Cardiac muscle cell (in vitro differentiated cells and primary cell): ENCODE measurements at regions not wholly inside any gene's neighbourhood (a gene's known extent, or its start where the extent isn't known, plus 50 kb on each side); places are given as distances from the start of the nearest gene placed in this dataset.
A peak's percentile ranks its signal among the peaks of the same experiment; 100 is the strongest.

ENCODE experiments used
- DNase-seq, 2 donors: peaks; one replicate each; pipeline versions ENCODE4 v3.0.0 to v3.0.0-alpha.2; 2010 to 2017; ENCODE audit warnings: low read depth in 1 of 2, low spot score in 1 of 2
- H3K27ac ChIP-seq: fragments of 200-600 bp; sonication (generic); 2 replicates; pipeline ENCODE4 v1.5.1; 2016
- H3K27me3 ChIP-seq: fragments of 200-600 bp; sonication (generic); 2 replicates; pipeline ENCODE4 v1.6.0; 2016; ENCODE audit warnings: control low read depth
- H3K36me3 ChIP-seq: fragments of 200-600 bp; sonication (generic); 2 replicates; pipeline ENCODE4 v1.5.1; 2016; ENCODE audit warnings: control low read depth
- H3K4me1 ChIP-seq: fragments of 200-600 bp; sonication (generic); 2 replicates; pipeline ENCODE4 v1.8.1; 2017; ENCODE audit warnings: low read depth, mild to moderate bottlenecking, mixed run types
- H3K4me3 ChIP-seq: fragments of 200-600 bp; sonication (generic); 2 replicates; pipeline ENCODE4 v1.5.1; 2016; ENCODE audit warnings: mild to moderate bottlenecking
- H3K9me3 ChIP-seq: fragments of 200-600 bp; sonication (generic); 2 replicates; pipeline ENCODE4 v1.5.1; 2017; ENCODE audit warnings: low read depth, mild to moderate bottlenecking, control low read depth
- TF ChIP-seq, protein P1 (sequence below): IDR thresholded peaks from 2 replicates; pipeline ENCODE4 v1.5.1; 2012; ENCODE audit warnings: low read depth, mild to moderate bottlenecking, low read length

- TF ChIP-seq, protein P1, sequence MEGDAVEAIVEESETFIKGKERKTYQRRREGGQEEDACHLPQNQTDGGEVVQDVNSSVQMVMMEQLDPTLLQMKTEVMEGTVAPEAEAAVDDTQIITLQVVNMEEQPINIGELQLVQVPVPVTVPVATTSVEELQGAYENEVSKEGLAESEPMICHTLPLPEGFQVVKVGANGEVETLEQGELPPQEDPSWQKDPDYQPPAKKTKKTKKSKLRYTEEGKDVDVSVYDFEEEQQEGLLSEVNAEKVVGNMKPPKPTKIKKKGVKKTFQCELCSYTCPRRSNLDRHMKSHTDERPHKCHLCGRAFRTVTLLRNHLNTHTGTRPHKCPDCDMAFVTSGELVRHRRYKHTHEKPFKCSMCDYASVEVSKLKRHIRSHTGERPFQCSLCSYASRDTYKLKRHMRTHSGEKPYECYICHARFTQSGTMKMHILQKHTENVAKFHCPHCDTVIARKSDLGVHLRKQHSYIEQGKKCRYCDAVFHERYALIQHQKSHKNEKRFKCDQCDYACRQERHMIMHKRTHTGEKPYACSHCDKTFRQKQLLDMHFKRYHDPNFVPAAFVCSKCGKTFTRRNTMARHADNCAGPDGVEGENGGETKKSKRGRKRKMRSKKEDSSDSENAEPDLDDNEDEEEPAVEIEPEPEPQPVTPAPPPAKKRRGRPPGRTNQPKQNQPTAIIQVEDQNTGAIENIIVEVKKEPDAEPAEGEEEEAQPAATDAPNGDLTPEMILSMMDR = no peak
- H3K27me3 ChIP-seq = peaks cover 4% of the 10 kb centered on the region
- H3K9me3 ChIP-seq = no peaks in the 10 kb centered on the region
- H3K36me3 ChIP-seq = no peaks in the 10 kb centered on the region
- H3K4me1 ChIP-seq = no peaks in the 10 kb centered on the region
- H3K27ac ChIP-seq = no peak overlapping the region
- H3K4me3 ChIP-seq = no peak overlapping the region
- peak in 1 of 2 donors; percentile 54 for DNase-seq
These were observed 122.3 kb upstream of the BACE2 start for GRCh38 chr21:41045534-41046268.

DNA sequence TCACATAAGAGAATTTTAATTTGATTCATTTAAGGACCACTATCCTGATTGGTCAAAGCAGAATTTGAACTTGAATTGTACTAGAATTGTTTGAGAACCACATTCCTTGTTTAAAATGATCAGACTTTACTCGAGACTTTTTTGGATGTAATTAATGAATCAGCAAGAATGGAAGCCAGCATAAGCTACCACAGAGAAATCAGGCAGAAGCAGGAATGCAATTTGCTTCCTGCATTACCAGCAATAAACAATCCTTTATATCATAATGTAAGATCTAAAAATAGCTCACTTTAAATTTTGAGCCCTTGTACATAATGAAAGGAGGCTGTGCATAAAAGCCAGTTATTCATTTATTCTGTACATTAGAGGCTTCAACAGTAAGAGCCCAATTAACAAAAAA is 119.8 kb upstream of the BACE2 start:
- Histone ChIP-seq H3K9me3 (no peaks in the 10 kb centered on the region), H3K4me1 (no peaks in the 10 kb centered on the region), H3K27ac (no peak overlapping the region), H3K36me3 (no peaks in the 10 kb centered on the region), H3K27me3 (peaks cover 4% of the 10 kb centered on the region), H3K4me3 (no peak overlapping the region)
- TF ChIP-seq, protein P1 = no peak
- DNase-seq = no peak

GRCh38 chr21:41048623-41049022 is 119.3 kb upstream of the BACE2 start:
- H3K9me3 ChIP-seq = no peaks in the 10 kb centered on the region
- no peaks in the 10 kb centered on the region for H3K4me1 ChIP-seq
- H3K36me3 ChIP-seq = no peaks in the 10 kb centered on the region
- peaks cover 4% of the 10 kb centered on the region for H3K27me3 ChIP-seq
- H3K27ac ChIP-seq = no peak overlapping the region
- no peak for DNase-seq
- no peak overlapping the region for H3K4me3 ChIP-seq
- TF ChIP-seq, protein P1 = no peak

DNA sequence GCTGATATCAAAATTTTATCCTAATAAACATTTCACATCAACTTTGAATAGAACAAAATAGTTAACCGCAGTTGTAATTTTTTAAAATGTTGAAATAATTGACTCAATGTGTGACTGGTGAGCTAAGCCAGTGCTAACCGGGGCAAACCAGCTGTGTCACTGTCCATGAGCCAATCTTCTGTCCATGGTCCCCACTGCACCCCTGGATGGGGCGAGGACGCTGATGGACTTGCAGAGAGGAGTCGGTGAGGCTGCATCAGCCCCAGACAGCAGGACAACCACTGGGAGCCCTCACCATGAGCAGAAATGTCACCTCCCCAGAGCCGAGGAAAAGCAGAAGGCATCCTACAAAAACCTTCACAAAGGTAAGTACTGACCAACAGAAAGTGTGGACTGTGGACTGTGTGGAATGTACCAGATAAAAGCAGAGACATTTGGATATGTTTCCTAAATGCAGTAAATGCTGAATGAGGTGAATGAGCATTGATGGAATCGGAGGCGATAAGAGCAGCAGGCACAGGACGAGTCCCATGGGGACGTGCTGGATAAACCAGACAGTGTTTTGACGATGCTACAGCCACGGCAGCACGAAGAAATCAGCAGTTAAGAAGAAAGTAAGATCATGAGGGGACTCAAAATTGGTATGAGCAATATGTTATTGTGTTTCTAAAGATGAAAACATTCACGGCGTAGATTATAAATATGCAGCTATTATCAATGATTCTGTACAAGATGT is 115.0 kb upstream of the BACE2 start:
- Histone ChIP-seq H3K27ac (no peak overlapping the region), H3K36me3 (no peaks in the 10 kb centered on the region), H3K4me3 (no peak overlapping the region), H3K27me3 (no peaks in the 10 kb centered on the region), H3K9me3 (no peaks in the 10 kb centered on the region), H3K4me1 (no peaks in the 10 kb centered on the region)
- DNase-seq = no peak
- TF ChIP-seq, protein P1 = no peak

GRCh38 chr21:41054018-41054578 is 113.9 kb upstream of the BACE2 start:
- H3K27me3 ChIP-seq = no peaks in the 10 kb centered on the region
- H3K4me3 ChIP-seq = no peak overlapping the region
- H3K9me3 ChIP-seq = no peaks in the 10 kb centered on the region
- no peaks in the 10 kb centered on the region for H3K36me3 ChIP-seq
- TF ChIP-seq, protein P1 = no peak
- H3K27ac ChIP-seq = no peak overlapping the region
- DNase-seq = no peak
- H3K4me1 ChIP-seq = no peaks in the 10 kb centered on the region
